AML-193 (cell line): ENCODE measurements at regions not wholly inside any gene's neighbourhood (a gene's known extent, or its start where the extent isn't known, plus 50 kb on each side); places are given as distances from the start of the nearest gene placed in this dataset.

Experiments
- DNase-seq, 2 experiments: peaks; one replicate each; lab custom pipeline; 2025; lab: John Stamatoyannopoulos, UW

DNA sequence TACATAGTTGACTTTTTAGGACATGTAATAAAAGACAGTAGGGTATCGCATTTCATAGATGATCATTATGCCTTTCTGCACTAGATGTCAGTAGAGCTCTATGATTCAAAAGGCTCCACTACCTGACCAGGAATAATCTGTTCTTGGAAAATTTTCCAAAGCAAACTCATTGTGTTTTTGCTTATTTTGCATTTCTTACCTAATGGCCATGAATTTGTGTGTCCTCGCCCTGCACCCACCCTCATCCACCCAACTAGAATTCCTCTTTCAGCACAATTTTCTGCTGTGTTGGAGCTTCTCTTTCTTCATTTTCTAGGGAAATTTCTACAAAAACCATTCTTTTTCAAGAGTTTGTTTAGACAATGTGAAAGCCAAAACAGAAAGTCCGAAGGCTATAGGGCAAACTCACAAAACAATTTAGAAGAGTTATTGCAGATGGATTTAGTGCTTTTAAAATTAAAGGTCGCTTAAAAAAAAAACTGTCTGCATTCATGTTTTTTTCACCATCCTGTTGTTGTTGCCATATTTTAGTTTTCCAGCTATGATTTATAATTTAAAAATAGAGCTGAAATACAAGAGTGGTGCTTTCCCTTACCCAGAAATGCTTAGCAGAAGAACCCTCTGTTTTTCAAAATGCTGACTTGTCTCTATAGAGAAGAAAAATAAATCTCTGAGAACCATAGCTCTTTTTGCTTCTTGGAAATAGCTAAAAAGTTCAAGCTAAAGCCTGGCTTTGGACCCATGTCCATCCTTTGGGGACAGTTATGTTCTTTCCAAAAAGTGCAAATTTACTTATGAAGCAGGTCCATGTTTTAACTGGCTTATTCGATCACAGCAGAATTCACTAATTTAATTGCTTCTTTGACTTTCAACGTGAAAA lies 183.7 kb downstream of the SPATA18 start:
- DNase-seq, result no peak

DNA sequence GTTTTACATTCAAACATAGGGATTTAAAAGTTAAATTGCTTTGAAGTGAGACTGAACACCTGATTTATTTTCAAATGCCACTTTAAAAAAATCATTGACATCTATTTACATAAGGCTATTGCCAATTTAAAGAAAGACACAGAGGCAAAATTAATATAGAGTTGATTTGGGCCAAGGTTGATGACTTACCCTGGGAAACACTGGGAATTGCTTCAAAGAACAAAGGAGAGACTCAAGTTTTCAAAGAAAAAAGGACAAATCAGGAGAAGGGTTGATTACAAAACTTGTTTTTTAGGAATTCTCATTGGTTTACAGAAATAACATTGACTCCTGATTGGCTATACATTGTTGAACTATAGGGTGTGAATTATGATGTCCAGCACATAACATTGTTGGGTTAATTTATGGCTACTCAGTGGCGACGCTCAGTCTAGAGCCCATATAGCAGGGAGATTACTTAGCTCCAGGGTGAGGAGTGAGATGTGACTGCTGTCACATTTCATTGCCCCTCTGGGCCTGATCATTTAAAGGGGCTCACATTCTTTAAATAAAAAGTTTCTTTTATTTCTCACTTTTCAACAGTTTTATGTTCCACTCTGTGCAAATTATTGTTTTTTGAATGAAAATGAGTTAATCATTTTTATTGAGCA lies 184.6 kb downstream of the SPATA18 start:
- no peak for DNase-seq

DNA sequence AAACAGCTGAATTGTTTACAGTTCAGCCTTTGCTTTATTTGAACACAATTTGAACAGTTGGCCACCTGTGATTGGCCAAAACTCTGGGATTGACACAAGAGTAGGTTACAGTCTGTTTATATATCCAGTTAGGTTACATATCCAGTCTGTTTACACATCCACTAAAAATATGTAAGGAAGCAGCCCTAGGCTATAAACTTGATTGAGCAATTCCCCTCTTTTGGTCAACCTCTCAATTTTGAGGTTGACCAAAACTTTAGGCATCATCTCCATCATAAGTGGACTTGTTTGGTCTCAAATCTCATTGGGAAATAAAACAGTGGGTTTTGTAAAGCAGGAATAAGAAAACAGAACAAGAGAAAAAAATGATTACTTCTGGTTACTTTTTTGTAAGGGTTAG lies 190.8 kb downstream of the SPATA18 start:
- no peak for DNase-seq

DNA sequence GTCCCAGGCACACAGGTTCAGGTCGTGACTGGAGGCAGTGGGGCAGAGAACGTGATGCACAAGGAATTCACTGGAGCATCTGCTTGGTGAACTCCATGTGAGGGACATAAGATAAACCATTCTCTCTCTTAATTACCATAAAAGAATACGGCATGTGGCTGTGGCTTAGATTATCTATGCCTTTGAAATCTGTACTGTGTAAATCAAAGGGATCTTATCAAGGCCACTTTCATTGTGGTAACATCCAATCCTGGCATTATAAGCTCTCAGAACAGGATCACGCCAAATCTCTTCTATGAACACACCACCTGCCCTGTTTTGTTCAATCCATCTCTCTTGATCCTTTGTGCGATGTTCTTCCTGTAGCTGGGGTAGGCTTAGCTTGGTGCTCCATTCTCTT lies 192.3 kb downstream of the SPATA18 start:
- no peak for DNase-seq

DNA sequence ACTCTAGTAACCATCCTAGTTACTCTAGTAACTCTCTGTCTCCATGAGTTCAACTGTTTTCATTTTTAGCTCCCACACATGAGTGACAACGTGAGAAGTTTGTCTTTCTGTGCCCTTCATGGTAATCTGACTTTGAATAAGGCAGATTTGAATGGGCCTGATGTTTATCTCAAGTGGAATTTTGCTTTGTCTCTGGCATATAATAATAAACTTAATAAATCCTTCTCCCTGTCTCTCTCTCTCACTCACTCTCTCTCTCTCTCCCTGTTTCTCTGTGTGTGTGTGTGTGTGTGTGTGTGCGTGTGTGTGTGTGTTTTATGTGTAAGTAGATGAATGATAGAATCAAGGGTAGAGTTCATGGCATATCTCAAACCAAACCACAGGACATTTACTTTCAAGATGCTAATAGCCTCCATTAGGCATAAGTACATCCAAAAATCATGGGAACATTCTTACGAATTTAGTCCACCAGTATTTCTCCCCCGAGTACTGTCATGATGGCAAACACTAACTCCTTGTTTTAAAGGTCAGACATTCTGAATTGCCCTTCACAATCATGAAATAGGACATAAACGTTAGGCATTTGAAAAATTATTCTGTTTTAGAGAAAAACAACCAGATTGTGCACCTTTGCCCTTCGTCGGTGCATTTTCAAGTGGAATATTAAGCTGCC lies 193.1 kb downstream of the SPATA18 start:
- DNase-seq, result no peak

DNA sequence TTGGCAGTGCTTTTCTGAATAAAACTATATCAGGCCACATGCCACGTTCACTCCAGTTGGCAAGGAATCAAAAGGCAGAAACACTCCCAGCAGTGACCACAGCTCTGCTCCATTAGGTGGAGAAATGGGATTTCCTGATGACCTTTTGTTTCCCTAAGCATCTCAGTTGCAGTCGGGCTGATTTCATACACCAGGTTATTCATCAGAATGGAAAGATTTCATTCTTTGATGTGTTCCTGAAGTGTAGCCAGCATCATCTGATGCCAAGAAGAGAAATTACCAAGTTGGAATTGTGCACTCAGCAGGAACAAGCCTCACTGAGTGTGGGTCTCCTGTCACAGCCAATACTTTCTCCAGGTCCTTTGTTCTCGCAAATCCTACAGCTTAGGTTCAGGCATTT lies 193.7 kb downstream of the SPATA18 start:
- DNase-seq, result no peak

DNA sequence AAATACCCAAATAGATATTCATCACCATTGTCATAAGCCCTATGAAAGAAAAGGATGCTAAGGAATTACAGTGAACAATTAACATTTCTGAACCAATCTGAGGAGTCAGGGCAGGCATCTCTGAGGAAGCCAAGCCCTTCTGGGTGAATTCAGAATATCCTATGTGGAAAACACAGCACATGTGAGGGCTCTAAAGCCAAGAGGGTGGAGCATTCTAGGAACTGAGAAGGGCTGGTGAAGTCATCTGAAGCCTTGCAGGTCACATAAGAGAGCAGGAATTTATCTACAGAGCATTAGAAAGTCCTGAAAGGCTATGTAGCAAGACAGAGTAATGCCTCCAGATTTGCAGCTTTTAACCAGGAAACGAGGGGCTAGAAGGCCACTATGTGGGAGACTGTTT lies 195.7 kb downstream of the SPATA18 start:
- no peak for DNase-seq

DNA sequence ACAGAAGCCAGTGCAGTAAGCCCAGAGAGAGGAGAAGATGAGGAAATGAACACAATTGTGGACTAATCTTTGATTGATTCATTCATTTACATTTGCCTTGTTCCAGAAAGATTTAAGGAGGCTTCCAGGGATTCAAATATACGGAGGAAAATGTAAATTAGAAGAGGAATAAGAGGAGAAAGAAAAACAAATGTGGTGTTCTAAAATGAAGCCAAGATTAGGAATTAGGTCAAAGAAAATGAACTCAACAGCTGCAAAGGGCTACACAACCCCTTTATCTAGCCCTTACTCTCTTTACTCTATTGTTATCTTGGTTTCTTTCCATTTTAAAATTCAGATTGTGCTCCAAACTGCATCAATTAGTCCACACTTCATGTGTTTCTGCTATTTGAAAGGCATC lies 196.8 kb downstream of the SPATA18 start:
- no peak for DNase-seq

DNA sequence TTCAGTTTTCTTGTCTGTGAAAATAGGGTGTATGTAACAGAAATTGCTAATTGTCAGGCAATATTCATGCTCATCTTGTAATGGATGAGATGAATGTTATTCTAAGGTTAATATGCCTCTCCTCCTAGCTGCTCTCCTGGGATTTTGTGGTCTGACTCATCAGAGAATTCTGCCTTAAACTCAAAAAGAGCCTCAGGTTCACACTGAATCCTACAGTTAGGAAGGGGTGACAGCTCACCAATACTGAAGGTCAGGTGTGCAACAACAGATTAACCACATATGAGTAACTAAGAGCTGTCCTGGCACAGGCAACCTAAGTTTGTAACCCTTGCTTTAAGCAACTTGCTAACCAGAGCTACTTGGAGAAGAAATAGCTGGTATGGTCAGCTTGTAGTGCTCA lies 197.7 kb downstream of the SPATA18 start:
- no peak for DNase-seq

DNA sequence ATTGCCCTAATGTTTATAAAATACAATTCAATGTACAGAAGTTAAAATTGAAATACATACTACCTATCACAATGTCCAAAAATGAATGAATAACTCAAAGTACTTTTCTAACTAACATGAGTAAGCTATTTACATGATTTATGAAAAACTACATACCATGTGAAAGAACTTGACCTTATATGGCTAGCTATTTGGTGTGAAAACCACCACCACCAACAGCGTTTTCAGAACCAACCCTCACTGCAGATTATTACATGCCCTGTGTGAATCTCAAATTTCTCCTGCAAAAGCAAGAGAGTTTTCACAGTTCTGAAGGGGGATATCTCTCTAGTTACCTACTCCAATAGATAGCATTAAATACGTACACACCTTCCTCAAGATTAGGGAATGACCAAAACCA lies 198.5 kb downstream of the SPATA18 start:
- no peak for DNase-seq

DNA sequence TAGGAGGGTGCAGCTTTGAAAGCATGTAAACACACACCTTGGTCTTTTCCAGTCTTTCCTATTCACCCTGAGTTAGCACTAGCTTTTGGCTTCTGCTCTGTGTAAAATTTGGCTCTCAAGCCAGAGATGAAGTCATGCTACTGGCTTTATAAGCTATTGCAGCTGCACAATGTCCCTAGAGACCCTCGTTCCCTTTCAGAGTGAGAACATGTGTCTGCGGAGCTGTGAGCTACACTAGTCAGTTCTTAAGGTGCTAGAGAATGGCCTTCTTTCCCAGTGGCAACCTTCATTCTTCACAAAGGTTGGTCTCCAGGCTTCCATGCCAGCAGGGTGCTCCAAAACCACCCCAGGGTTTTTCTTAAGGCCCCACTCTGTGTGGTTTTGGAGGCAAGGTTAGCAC lies 199.1 kb downstream of the SPATA18 start:
- DNase-seq, result no peak

DNA sequence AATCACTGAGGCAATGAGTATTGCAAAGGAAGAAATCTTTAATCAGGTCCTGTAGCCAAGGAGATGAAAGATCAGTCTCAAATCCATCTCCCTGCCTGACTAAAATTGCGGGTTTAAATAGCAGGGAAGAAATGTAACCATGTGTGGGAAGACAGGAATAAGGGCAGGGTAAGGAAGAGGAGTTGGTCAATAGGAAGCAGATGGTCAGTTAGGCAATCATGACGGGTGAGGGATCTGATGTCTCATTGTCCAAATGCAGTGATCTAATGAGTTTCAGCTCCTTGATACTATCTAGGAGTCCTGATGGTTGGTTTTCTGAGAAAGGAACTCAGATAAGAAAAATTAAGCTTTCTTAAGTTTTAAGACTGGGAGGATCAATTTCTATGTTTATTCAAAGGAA lies 200.8 kb downstream of the SPATA18 start:
- DNase-seq, result no peak

DNA sequence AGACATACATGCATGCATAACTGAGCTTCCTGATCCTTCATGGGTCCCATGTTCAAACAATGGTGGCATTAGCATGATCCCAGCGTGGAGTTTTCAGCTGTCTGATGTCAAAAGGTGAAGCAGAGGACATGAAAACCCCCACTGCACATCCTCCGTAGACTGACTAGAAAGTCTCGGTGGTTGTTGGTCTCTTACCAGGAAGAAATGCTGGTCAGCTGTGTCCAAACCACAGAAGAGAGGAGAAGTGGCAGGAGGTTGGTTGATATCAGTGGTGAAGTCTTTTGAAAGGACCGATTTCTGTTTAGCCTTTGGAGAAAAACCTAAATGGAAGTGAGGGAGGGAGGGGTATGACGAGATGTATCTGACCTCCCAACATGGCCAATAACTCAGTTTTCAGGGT lies 201.9 kb downstream of the SPATA18 start:
- no peak for DNase-seq

DNA sequence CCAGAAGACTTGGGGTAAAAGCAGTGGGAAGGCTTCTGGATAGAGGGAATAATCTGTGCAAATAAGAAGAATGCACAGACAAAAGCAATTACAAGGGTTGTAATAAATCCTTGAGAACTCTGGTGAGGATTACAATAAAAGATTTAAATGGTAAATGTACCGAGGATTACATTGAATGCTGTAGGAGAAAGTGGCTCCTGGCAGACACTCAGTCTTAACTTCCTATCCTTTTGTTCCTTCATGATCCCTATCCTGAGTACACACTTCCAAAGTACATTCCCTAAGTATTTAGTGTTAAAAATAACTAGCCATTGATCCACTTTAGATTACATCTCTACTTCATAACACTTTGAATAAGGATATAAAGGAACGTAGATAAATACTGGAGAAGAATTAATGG lies 205.4 kb downstream of the SPATA18 start:
- no peak for DNase-seq

DNA sequence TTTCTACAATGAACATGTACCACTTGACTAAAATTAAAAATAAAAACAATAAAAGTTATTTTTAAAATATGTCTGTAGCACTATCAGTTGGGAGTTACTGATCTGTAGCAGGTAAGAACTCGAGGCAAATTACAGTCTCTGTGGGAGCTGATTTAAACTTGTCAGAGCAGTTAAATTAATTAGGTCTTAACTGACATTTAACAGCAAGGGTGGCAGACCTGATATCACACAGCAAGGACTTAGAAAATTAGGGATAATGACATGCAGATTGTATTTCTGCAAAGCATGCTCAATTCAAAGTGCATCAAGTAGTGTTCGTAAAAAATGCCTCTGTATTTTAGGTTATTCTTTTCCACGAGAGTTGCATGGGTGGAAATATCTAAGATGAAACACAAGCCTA lies 208.9 kb downstream of the SPATA18 start:
- DNase-seq, result no peak

DNA sequence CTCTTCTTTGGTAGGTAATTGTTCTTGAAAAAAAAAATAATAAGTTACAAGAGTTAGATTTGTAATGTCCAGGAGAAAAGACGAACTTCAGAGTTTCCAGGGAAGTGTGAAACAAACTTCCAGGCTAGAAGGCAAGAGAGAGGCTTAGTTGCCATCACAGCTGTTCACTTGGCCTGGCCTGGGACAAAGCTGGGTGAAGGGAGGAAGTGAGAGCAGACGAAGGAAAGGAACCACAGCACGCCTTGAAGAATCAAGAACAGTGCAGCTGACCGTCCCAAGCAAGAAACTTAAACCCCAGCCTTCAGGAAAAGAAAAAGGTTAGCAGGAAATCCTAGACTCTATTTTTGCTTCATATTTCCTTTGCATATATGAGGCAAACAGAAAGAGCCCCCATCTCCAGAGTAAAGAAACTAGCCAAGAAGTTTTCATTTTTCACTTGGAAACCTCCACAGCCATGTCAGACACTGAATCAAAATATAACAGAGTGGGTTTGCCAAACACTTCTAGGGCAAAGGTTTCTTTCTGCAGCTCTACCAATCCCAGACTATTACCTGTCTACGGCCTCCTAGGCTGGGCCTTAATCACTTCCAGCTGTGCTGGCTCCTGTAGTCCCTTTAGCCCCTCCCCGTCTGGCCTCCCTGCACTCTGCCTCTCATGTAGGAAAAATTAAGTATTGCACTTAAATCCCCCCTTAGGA lies 209.6 kb downstream of the SPATA18 start:
- DNase-seq, result no peak

DNA sequence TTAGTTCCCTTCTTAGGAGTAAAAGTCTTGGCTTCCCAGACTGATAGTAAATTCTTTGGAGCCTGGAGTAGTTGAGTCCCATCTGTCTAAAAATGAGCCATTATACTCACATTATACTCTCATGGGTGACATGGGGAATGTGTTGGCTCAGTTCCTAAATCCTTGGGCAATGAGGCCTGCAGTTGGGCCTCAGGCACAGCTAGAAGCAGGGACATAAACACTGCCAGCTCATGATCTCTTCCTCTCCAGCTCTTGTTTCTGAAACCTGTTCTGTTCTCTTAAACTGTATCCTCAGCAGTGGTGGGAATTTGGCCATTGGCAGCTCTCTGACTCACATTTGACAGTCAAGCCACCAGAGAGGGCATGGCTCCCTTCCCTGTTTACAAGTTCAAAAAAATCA lies 212.5 kb downstream of the SPATA18 start:
- DNase-seq, result no peak

DNA sequence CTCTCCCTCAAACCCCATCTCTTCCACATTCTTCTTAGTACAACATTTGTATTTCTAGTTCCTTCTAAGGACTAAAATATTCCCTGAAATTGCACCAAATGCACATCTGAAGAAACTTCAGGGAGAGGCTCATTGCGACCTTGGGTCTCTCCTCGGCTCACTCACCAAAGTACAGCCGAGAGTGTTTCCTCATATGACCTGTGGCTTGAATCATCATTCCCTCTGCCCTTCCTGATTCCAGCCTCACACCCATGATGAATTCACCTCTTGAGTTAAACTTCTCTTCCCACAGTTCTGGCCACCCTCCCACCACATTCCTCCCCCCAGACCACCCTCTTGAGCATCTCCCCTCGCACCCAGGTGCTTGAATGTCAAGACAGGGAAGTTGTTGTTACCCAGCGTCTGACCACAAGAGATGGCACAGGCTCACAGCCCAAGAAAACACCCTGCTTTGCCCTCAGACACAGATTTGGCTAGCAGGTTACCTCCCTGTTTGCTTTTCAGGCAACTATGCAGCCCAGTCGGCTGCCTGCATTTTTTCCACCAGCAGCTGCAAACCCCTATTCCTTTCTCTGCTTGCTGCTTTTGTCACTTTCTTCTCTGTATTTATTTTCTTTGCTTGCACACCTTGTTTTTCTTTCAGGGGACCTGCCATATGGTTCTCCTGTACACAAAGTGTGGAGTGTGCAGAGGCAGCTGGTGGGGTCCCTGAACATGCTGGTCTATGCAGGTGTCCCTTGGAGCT lies 214.8 kb downstream of the SPATA18 start:
- DNase-seq, result no peak

DNA sequence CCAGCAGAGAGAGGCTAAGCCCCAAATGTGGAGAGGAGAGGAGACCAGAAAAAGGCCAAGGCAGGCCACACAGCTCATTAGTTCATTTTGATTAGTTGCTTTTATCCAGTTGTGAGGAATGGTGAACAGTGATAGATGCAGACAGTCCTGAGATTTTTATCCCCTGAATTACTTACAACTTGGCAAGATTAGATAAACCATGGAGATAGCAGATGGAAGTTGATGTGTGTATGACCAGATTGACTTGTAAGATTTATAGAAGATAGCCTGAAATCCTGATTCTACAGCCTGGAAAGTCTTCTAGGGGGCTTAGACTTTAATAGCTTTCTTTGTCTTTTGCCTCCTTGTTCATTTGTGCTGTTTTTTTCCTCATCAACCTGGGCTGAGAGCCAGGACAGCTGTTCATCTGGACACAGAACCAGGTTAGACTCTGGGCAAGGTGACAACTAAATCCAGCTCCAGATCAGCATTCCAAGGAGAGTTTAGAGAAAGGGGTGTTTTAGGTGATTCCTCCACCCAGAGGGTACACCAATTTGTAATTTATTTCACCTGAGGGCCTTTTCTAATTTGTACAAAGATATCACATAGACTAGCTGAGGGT lies 215.5 kb downstream of the SPATA18 start:
- DNase-seq, result no peak

DNA sequence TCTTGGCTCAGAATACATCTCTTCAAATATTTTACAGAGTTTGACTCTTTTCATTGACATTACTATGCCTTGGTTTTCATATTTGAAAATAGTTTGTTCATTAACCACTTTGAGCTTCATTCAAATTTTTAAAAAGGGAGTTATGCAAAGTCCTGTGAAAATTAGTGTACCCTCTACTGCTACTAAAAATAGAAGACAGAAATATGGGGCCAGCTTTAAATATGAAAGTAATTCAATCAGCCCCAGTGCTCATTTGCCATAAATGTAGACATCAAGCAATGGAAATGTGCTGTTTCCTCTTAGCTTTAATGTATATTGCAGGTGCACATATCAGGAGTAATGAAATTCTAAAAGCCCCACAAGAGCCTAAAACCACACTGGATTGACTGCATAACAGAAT lies 218.7 kb downstream of the SPATA18 start:
- no peak for DNase-seq

DNA sequence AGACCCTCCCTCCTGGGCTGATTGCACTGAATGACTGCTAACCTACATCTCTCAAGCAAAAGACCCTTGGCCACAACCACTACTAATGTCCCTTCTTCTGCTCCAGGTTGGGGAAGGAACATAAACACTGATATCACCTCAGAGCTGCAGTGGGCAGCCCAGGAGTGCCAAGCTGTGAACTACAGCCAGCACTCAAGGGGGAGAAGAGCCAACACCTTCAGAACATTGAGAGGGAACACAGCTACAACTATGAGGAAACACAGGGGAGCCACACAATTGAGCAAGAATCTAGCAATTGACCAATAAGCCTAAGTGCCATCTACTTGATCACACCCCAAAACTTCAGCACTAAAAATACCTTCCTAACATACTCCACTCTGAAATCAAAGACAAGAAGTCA lies 222.8 kb downstream of the SPATA18 start:
- DNase-seq, result no peak
